ENCODE measurements at regions not wholly inside any gene's neighbourhood (a gene's known extent, or its start where the extent isn't known, plus 50 kb on each side); places are given as distances from the start of the nearest gene placed in this dataset.

DNA sequence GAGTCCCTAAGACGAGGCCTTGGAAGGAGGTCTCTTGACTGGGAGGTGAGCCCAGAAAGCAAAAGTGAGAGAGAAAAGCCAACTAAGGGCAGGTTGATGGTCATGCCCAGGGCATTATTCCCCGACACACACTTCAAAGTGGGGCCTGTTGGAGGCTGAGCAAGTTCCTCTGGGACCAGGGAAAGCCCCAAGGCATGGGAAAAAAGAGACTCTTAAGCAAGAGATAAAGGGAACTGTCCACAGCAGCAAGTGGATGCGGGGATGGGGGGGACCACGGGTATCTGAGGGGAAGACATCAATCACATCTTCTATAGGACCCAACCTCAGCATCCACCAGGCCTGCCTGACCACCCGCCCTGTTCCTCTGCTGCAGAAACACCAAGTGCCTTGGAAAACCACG is 119.9 kb upstream of the MAFB start:
- H3K4me3 Mint-ChIP-seq: no peak overlapping the region
- no peaks in the 10 kb centered on the region for H3K36me3 Mint-ChIP-seq (ENCODE audit: low read depth)
- H3K9me3 ChIP-seq (ENCODE audit: control insufficient read depth in 1 of 2, insufficient read depth in 1 of 2, low read length in 2 of 2): no peaks in the 10 kb centered on the region
- no peaks in the 10 kb centered on the region for H3K4me1 ChIP-seq (ENCODE audit: insufficient read depth, low read length)
- H3K4me1 Mint-ChIP-seq (ENCODE audit: low read depth): no peaks in the 10 kb centered on the region
- ATAC-seq (ENCODE audit: poor library complexity): no peak
- H3K27me3 ChIP-seq (ENCODE audit: control insufficient read depth in 1 of 2, insufficient read depth in 2 of 2, low read length in 2 of 2): no peaks in the 10 kb centered on the region
- no peak for TF ChIP-seq CTCF (IDR thresholded peaks at IDR 0.05)
- peaks cover 5% of the 10 kb centered on the region for H3K27me3 Mint-ChIP-seq
- POLR2A ChIA-PET: no interaction called here
- CTCF ChIA-PET: no interaction called here
- no peaks in the 10 kb centered on the region for H3K9me3 Mint-ChIP-seq
- DNase-seq: no peak
- intact Hi-C loops (cut with DNase I, micrococcal nuclease): no loop called here
- no peak overlapping the region for H3K27ac ChIP-seq (ENCODE audit: low read depth in 1 of 2, low read length in 2 of 2)
- no peaks in the 10 kb centered on the region for H3K36me3 ChIP-seq (ENCODE audit: insufficient read depth, low read length)
- no peak overlapping the region for H3K4me3 ChIP-seq (ENCODE audit: low read length)
- no peak overlapping the region for H3K27ac Mint-ChIP-seq

- no peak for ATAC-seq (ENCODE audit: poor library complexity)
- H3K4me3 ChIP-seq (ENCODE audit: low read length): no peak overlapping the region
- no peaks in the 10 kb centered on the region for H3K36me3 Mint-ChIP-seq (ENCODE audit: low read depth)
- H3K4me1 Mint-ChIP-seq (ENCODE audit: low read depth): no peaks in the 10 kb centered on the region
- no peak overlapping the region for H3K27ac Mint-ChIP-seq
- DNase-seq: no peak
- H3K9me3 ChIP-seq (ENCODE audit: control insufficient read depth in 1 of 2, insufficient read depth in 1 of 2, low read length in 2 of 2): no peaks in the 10 kb centered on the region
- H3K4me3 Mint-ChIP-seq: no peak overlapping the region
- ChIA-PET POLR2A (no interaction called here), CTCF (no interaction called here)
- H3K27me3 ChIP-seq (ENCODE audit: control insufficient read depth in 1 of 2, insufficient read depth in 2 of 2, low read length in 2 of 2): no peaks in the 10 kb centered on the region
- peaks cover 5% of the 10 kb centered on the region for H3K27me3 Mint-ChIP-seq
- H3K4me1 ChIP-seq (ENCODE audit: insufficient read depth, low read length): no peaks in the 10 kb centered on the region
- no peak for TF ChIP-seq CTCF (IDR thresholded peaks at IDR 0.05)
- H3K36me3 ChIP-seq (ENCODE audit: insufficient read depth, low read length): no peaks in the 10 kb centered on the region
- intact Hi-C loops (cut with DNase I, micrococcal nuclease): no loop called here
- no peaks in the 10 kb centered on the region for H3K9me3 Mint-ChIP-seq
- H3K27ac ChIP-seq (ENCODE audit: low read depth in 1 of 2, low read length in 2 of 2): no peak overlapping the region
Measured at GRCh38 chr20:40809361-40809760, 120.3 kb upstream of the MAFB start.

DNA sequence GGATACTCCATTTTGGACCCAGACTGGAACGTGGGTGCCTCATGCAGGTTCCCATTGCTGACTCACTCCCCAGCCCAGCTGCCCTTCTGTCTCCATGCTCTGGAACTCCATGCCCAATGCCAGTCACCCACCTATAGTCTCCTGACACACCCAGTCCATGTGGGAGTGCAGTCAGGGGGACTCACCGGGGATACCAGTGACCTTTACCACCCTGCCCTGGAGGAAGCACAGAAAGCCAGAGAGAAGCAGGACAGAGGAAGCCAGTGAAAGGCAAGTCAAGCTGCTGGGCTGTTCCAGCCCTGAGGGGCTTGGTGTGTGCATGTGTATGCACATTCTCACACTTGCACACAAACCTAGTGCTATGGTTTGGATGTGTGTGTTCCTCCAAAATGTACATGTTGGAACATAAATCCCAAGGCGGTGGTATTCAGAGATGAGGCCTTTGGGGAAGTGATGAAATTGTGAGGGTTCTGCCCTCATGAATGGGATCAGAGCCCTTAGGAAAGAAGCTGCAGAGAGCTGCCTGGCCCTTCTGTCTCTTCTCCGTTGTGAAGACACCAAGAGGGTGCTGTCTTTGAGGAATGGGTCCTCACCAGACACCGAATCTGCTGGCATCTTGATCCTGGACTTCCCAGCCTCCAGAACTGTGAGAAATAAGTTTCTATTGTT is 121.4 kb upstream of the MAFB start:
- no peak for ATAC-seq (ENCODE audit: poor library complexity)
- CTCF ChIA-PET: no interaction called here

More for the DNA sequence above, 121.4 kb upstream of the MAFB start:
- H3K27me3 Mint-ChIP-seq: peaks cover 4% of the 10 kb centered on the region
- H3K36me3 ChIP-seq (ENCODE audit: insufficient read depth, low read length): no peaks in the 10 kb centered on the region
- H3K27ac Mint-ChIP-seq: no peak overlapping the region
- no peaks in the 10 kb centered on the region for H3K36me3 Mint-ChIP-seq (ENCODE audit: low read depth)
- DNase-seq: no peak
- H3K27ac ChIP-seq (ENCODE audit: low read depth in 1 of 2, low read length in 2 of 2): no peak overlapping the region
- no peak for TF ChIP-seq CTCF (IDR thresholded peaks at IDR 0.05)
- H3K27me3 ChIP-seq (ENCODE audit: control insufficient read depth in 1 of 2, insufficient read depth in 2 of 2, low read length in 2 of 2): no peaks in the 10 kb centered on the region
- H3K4me1 ChIP-seq (ENCODE audit: insufficient read depth, low read length): no peaks in the 10 kb centered on the region
- H3K9me3 ChIP-seq (ENCODE audit: control insufficient read depth in 1 of 2, insufficient read depth in 1 of 2, low read length in 2 of 2): no peaks in the 10 kb centered on the region
- H3K9me3 Mint-ChIP-seq: no peaks in the 10 kb centered on the region
- intact Hi-C loops (cut with DNase I, micrococcal nuclease): no loop called here
- H3K4me3 ChIP-seq (ENCODE audit: low read length): no peak overlapping the region
- no peak overlapping the region for H3K4me3 Mint-ChIP-seq
- POLR2A ChIA-PET: no interaction called here
- no peaks in the 10 kb centered on the region for H3K4me1 Mint-ChIP-seq (ENCODE audit: low read depth)

Measured in CD4-positive, alpha-beta T cell (primary cell).